ENCODE measurements at regions not wholly inside any gene's neighbourhood (a gene's known extent, or its start where the extent isn't known, plus 50 kb on each side); places are given as distances from the start of the nearest gene placed in this dataset.

- TF ChIP-seq, protein P1, sequence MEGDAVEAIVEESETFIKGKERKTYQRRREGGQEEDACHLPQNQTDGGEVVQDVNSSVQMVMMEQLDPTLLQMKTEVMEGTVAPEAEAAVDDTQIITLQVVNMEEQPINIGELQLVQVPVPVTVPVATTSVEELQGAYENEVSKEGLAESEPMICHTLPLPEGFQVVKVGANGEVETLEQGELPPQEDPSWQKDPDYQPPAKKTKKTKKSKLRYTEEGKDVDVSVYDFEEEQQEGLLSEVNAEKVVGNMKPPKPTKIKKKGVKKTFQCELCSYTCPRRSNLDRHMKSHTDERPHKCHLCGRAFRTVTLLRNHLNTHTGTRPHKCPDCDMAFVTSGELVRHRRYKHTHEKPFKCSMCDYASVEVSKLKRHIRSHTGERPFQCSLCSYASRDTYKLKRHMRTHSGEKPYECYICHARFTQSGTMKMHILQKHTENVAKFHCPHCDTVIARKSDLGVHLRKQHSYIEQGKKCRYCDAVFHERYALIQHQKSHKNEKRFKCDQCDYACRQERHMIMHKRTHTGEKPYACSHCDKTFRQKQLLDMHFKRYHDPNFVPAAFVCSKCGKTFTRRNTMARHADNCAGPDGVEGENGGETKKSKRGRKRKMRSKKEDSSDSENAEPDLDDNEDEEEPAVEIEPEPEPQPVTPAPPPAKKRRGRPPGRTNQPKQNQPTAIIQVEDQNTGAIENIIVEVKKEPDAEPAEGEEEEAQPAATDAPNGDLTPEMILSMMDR (IDR thresholded peaks at IDR 0.05): no peak
- TF ChIP-seq POLR2A (IDR thresholded peaks at IDR 0.05) (no peak), POLR2AphosphoS5 (IDR thresholded peaks at IDR 0.05) (no peak)
- no peaks in the 10 kb centered on the region for H3K27me3 ChIP-seq (replicated peaks; ENCODE audit: insufficient read depth)
- DNase-seq (ENCODE audit: low spot score): no peak
- H3K36me3 ChIP-seq: no peaks in the 10 kb centered on the region
- H3K27ac ChIP-seq: no peak overlapping the region
- no peaks in the 10 kb centered on the region for H3K4me1 ChIP-seq (replicated peaks)
- intact Hi-C loops (cut with DNase I): loop anchor here (10.0 kb wide), 1 partner anchor 114 kb away; no protein-coding TSS in a partner anchor
- no peak overlapping the region for H3K4me3 ChIP-seq
- WGBS: 61% methylated on average over 2 of the region's 2 CpGs
- no peaks in the 10 kb centered on the region for H3K9me3 ChIP-seq
Measured at GRCh38 chr11:121890377-121890776, 225.6 kb downstream of the BLID start.

GRCh38 chr11:121889931-121890330, 226.1 kb downstream of the BLID start:
- 100% methylated on average over 1 of the region's 1 CpG for WGBS
- no peak for TF ChIP-seq POLR2AphosphoS5 (IDR thresholded peaks at IDR 0.05)
- TF ChIP-seq POLR2A (IDR thresholded peaks at IDR 0.05): no peak
- TF ChIP-seq, protein P1 (IDR thresholded peaks at IDR 0.05): no peak
- Histone ChIP-seq H3K9me3 (no peaks in the 10 kb centered on the region), H3K27ac (no peak overlapping the region), H3K4me3 (no peak overlapping the region), H3K27me3 (replicated peaks; ENCODE audit: insufficient read depth) (no peaks in the 10 kb centered on the region), H3K36me3 (no peaks in the 10 kb centered on the region), H3K4me1 (replicated peaks) (no peaks in the 10 kb centered on the region)
- no peak for DNase-seq (ENCODE audit: low spot score)
- intact Hi-C loops (cut with DNase I): loop anchor here (10.0 kb wide), 1 partner anchor 115 kb away; no protein-coding TSS in a partner anchor

GRCh38 chr11:121889186-121889585, 226.8 kb downstream of the BLID start:
- 95% methylated on average over 6 of the region's 6 CpGs for WGBS
- Histone ChIP-seq H3K4me3 (no peak overlapping the region), H3K36me3 (no peaks in the 10 kb centered on the region), H3K27ac (no peak overlapping the region), H3K4me1 (replicated peaks) (no peaks in the 10 kb centered on the region), H3K27me3 (replicated peaks; ENCODE audit: insufficient read depth) (no peaks in the 10 kb centered on the region), H3K9me3 (no peaks in the 10 kb centered on the region)
- intact Hi-C loops (cut with DNase I): no loop called here
- TF ChIP-seq POLR2AphosphoS5 (IDR thresholded peaks at IDR 0.05) (no peak), POLR2A (IDR thresholded peaks at IDR 0.05) (no peak)
- TF ChIP-seq, protein P1 (IDR thresholded peaks at IDR 0.05): no peak
- DNase-seq (ENCODE audit: low spot score): no peak

GRCh38 chr11:121887976-121888557, 227.9 kb downstream of the BLID start:
- H3K36me3 ChIP-seq: no peaks in the 10 kb centered on the region
- intact Hi-C loops (cut with DNase I): no loop called here
- TF ChIP-seq, protein P1 (IDR thresholded peaks at IDR 0.05): no peak
- TF ChIP-seq POLR2A (IDR thresholded peaks at IDR 0.05) (no peak), POLR2AphosphoS5 (IDR thresholded peaks at IDR 0.05) (no peak)
- no peaks in the 10 kb centered on the region for H3K4me1 ChIP-seq (replicated peaks)
- H3K27ac ChIP-seq: no peak overlapping the region
- DNase-seq (ENCODE audit: low spot score): no peak
- 88% methylated on average over 4 of the region's 4 CpGs for whole genome bisulfite sequencing
- no peak overlapping the region for H3K4me3 ChIP-seq
- H3K27me3 ChIP-seq (replicated peaks; ENCODE audit: insufficient read depth): no peaks in the 10 kb centered on the region
- no peaks in the 10 kb centered on the region for H3K9me3 ChIP-seq

DNA sequence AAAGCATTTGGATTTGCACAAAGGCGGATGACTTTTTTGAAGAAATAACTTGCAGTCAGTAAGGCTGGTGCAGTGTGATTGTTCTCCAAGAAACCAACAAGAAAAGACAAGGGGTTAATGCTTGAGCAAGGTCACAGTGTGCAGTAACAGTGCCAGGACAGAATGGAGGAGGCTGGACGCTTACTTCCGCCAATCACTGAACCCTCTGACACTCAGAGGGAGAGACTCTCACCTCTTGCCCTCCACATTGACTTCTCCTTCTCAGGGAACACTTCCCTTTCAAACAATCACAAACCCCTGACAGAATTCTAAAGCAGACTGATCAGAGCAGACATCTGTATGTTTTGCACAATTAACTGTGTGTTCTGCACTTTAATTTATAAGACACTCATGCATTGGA, 228.4 kb downstream of the BLID start:
- Histone ChIP-seq H3K36me3 (no peaks in the 10 kb centered on the region), H3K27ac (no peak overlapping the region), H3K4me3 (no peak overlapping the region), H3K9me3 (no peaks in the 10 kb centered on the region), H3K4me1 (replicated peaks) (no peaks in the 10 kb centered on the region), H3K27me3 (replicated peaks; ENCODE audit: insufficient read depth) (no peaks in the 10 kb centered on the region)
- TF ChIP-seq POLR2AphosphoS5 (IDR thresholded peaks at IDR 0.05) (no peak), POLR2A (IDR thresholded peaks at IDR 0.05) (no peak)
- TF ChIP-seq, protein P1 (IDR thresholded peaks at IDR 0.05): no peak
- DNase-seq (ENCODE audit: low spot score): no peak
- 73% methylated on average over 3 of the region's 3 CpGs for WGBS
- intact Hi-C loops (cut with DNase I): no loop called here
